Pancreas (tissue), 10 donors: ENCODE measurements at regions not wholly inside any gene's neighbourhood (a gene's known extent, or its start where the extent isn't known, plus 50 kb on each side); places are given as distances from the start of the nearest gene placed in this dataset.
A peak's percentile ranks its signal among the peaks of the same experiment; 100 is the strongest.

Source experiments
- ATAC-seq, 4 donors: fragments of 200-7000 bp; cut with Tn5 transposase; one replicate each; pipeline versions ENCODE4 v1.8.0 to v1.9.1; 2020; ENCODE audit warnings: mild to moderate bottlenecking in 4 of 4, moderate library complexity in 4 of 4
- DNase-seq, 6 donors: peaks; one replicate each; pipeline ENCODE4 v3.0.0-alpha.2; 2020
- FAIRE-seq: peaks from 2 replicates; lab custom pipeline; 2012; peaks lifted over from hg19 to GRCh38; lab: Jason Lieb, UNC
- H3K27ac ChIP-seq, 4 donors: fragments of 200-600 bp; sonication (generic); 1 replicate in 3 of 4; 2 replicates in 1 of 4; pipeline versions ENCODE4 v1.5.0 to v1.8.0; 2020
- H3K27me3 ChIP-seq, 4 donors: fragments of 200-600 bp; one replicate each; pipeline ENCODE4 v1.8.0; 2021
- H3K36me3 ChIP-seq, 3 donors: fragments of 200-600 bp; sonication (generic) in 1 of 3; one replicate each; pipeline versions ENCODE4 v1.5.0 to v1.8.0; 2020 to 2021
- H3K4me1 ChIP-seq, 3 donors: fragments of 200-600 bp; one replicate each; pipeline ENCODE4 v1.8.0; 2021
- H3K4me3 ChIP-seq, 4 donors: fragments of 200-600 bp; sonication (generic) in 2 of 4; one replicate each; pipeline versions ENCODE4 v1.5.0 to v1.8.0; 2020 to 2021
- H3K9me3 ChIP-seq, 4 donors: fragments of 200-600 bp; one replicate each; pipeline ENCODE4 v1.8.0; 2021
- WGBS, 2 donors: extraction: QIAGEN DNeasy Blood & Tissue Kit; methylation state at CpG; one replicate each; pipeline ENCODE4 v1.1.7; 2013; 5-methylcytosine and 5-hydroxymethylcytosine counted together
- intact Hi-C, 3 donors: fragments of 100-400 bp; cut with DNase I; formaldehyde crosslinking; loops; one replicate each; pipeline versions ENCODE4 v1.11.1 to v1.14.2; 2022
- TF ChIP-seq, protein P1 (sequence below), 4 donors: fragments of 200-600 bp; sonication (generic) in 3 of 4; IDR thresholded peaks; one replicate each; pipeline versions ENCODE4 v1.5.0 to v1.8.0; 2021; ENCODE audit warnings: antibody characterized with exemption in 4 of 4
- donor health status: healthy with polysubstance abuse.
- donor health status: DM: no; HTN: no; CAD: no; lungs with moderate emphysema.
- donor health status: DM: no; HTN: no; CAD: no.
- donor health status: control.
- donor health status: control.
- donor health status: Bipolar disorder and iron deficiency.
- donor health status: DM: yes; HTN: yes; CAD: no.
- donor health status: DM: no; HTN: no; CAD: no.
- donor health status: DM: no; HTN: no; CAD: no.
- donor health status: DM: yes; HTN: yes; CAD: no.

DNA sequence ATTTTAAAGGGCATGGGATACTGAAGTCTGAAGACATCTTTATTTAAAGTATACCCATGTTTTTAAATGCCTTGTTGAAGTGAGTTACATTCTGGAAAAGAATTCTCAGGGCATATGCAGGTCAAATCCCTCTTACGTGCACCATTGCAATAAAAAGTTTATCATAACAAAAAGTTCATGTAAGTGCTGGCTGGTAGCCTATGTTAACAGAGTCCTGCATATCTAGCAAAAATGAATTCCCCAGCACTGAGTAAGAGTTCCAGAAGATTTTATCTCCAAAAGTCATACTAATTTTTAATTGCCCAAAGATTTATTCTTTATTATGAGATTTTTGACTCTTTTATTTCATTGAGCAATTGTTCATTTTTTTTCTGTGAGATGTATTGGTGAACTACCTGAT lies 104.7 kb upstream of the ROBO1 start:
- intact Hi-C loops, result no loop called here
- Histone ChIP-seq H3K9me3 (no peaks in the 10 kb centered on the region), H3K4me3 (no peak overlapping the region), H3K27ac (no peak overlapping the region), H3K4me1 (no peaks in the 10 kb centered on the region), H3K27me3 (no peaks in the 10 kb centered on the region), H3K36me3 (no peaks in the 10 kb centered on the region)
- DNase-seq (no peak), FAIRE-seq (no peak), ATAC-seq (peak in 2 of 4 donors; percentile 32 to 37)
- TF ChIP-seq, protein P1, sequence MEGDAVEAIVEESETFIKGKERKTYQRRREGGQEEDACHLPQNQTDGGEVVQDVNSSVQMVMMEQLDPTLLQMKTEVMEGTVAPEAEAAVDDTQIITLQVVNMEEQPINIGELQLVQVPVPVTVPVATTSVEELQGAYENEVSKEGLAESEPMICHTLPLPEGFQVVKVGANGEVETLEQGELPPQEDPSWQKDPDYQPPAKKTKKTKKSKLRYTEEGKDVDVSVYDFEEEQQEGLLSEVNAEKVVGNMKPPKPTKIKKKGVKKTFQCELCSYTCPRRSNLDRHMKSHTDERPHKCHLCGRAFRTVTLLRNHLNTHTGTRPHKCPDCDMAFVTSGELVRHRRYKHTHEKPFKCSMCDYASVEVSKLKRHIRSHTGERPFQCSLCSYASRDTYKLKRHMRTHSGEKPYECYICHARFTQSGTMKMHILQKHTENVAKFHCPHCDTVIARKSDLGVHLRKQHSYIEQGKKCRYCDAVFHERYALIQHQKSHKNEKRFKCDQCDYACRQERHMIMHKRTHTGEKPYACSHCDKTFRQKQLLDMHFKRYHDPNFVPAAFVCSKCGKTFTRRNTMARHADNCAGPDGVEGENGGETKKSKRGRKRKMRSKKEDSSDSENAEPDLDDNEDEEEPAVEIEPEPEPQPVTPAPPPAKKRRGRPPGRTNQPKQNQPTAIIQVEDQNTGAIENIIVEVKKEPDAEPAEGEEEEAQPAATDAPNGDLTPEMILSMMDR (IDR thresholded peaks at IDR 0.05), result no peak
- WGBS, 2 donors, result 15 to 21% methylated on average over 1 of the region's 1 CpG

DNA sequence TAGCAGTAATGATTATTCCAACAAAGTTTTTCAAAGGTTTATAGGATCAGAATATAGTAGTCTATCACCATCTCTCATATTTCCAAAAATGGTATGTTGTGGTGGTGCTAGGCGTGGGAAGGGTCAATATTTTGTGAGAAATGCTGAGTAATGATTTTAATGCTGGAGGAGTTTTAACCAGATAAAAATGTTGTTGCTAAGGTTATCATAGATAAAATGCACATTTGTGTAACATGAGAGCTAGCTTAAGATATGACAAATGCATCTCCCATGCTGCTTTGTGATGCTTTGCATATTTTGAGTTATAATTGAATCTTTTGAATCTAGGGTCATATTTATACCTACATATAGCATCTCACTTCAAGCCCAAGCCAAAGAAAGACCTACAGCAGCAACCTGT lies 103.9 kb upstream of the ROBO1 start:
- TF ChIP-seq, protein P1 (IDR thresholded peaks at IDR 0.05), result no peak
- intact Hi-C loops, result no loop called here
- Histone ChIP-seq H3K27me3 (no peaks in the 10 kb centered on the region), H3K4me1 (no peaks in the 10 kb centered on the region), H3K36me3 (no peaks in the 10 kb centered on the region), H3K27ac (no peak overlapping the region), H3K9me3 (no peaks in the 10 kb centered on the region), H3K4me3 (no peak overlapping the region)
- ATAC-seq (no peak), DNase-seq (no peak), FAIRE-seq (no peak)
- 31 to 44% methylated on average over 1 of the region's 1 CpG for WGBS, 2 donors

DNA sequence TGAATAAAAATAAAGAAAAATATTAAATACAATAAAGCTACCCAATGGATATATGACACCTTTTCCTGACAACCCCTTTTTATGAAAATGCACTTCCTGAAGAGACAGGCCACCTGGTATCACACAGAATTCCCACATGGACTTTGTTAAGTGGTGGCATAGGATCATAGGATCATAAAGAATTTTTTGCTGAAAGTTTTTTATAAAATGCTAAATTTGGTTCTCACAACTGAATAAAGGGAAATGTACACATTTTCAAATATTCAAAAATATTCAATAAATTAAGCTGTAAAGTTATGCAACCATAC lies 102.5 kb upstream of the ROBO1 start:
- Histone ChIP-seq H3K9me3 (no peaks in the 10 kb centered on the region), H3K27ac (no peak overlapping the region), H3K4me1 (no peaks in the 10 kb centered on the region), H3K36me3 (no peaks in the 10 kb centered on the region), H3K27me3 (no peaks in the 10 kb centered on the region), H3K4me3 (no peak overlapping the region)
- no peak for ATAC-seq
- no peak for FAIRE-seq
- intact Hi-C loops, result no loop called here
- no peak for DNase-seq
- TF ChIP-seq, protein P1 (IDR thresholded peaks at IDR 0.05), result no peak

DNA sequence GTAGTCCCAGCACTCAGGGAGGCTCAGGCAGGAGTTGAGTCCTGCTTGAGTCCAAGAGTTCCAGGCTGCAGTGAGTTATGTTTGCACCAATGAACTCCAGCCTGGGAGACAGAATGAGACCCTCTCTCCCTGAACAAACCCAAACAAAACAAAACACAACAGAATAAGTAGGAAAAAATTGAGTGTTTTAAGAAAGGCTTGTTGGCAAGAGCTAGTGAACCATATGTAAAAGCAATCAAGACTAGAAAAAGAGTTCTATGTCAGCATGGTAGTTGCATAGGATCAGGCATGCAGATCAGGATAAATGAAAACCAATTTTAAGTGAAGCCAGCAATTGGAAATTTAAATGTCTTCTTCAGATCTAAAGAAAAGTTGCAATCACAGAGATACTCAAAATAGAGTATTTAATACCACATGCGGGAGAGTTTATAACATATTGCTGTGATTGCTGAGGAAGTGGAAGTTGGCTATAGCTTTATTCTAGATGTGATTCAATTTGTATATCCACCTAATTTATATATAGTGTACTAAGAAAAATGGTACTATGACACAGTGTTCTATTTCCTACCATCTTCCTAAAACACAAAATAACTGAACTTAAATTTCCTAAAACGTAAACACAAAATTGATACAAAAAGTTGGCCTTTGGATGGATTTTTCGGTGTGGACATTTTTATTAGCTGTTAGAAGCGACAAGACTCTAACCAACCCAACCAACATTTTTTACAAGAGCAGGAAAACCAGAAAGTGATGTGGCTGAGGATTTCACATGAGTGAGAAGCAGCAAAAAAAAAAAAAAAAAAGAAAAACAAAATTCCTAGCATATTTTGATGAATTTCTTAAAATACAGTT lies 101.9 kb upstream of the ROBO1 start:
- TF ChIP-seq, protein P1 (IDR thresholded peaks at IDR 0.05), result no peak
- no peak overlapping the region for H3K27ac ChIP-seq
- H3K4me3 ChIP-seq, result no peak overlapping the region
- no peaks in the 10 kb centered on the region for H3K36me3 ChIP-seq
- DNase-seq, result no peak
- ATAC-seq, result no peak
- no peaks in the 10 kb centered on the region for H3K9me3 ChIP-seq
- intact Hi-C loops, result no loop called here
- FAIRE-seq, result no peak
- WGBS, 2 donors, result 72 to 77% methylated on average over 4 of the region's 4 CpGs
- H3K4me1 ChIP-seq, result no peaks in the 10 kb centered on the region
- H3K27me3 ChIP-seq, result no peaks in the 10 kb centered on the region

DNA sequence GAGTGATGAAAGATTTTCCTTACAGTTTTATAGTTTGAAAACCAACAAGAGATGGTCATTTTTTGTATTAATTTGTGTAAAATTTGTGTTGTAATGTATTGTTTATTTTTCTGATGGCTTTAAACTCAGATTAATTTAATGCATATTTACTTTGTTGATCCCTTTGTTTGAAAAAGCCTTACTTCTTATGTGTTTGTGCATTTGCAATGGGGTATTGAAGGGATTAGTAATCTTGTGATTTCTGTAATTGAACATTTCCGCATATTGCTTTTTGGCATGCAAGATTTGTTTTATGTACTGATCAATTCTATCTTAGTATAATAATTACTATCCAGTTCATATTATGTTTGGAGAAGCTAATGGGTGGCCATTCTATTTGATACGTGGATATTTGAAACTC lies 98.4 kb upstream of the ROBO1 start:
- TF ChIP-seq, protein P1 (IDR thresholded peaks at IDR 0.05), result no peak
- no peak for ATAC-seq
- intact Hi-C loops, result no loop called here
- FAIRE-seq, result no peak
- DNase-seq, result no peak
- Histone ChIP-seq H3K36me3 (no peaks in the 10 kb centered on the region), H3K27ac (no peak overlapping the region), H3K9me3 (no peaks in the 10 kb centered on the region), H3K4me3 (no peak overlapping the region), H3K27me3 (no peaks in the 10 kb centered on the region), H3K4me1 (no peaks in the 10 kb centered on the region)
- WGBS, 2 donors, result 56 to 69% methylated on average over 2 of the region's 2 CpGs
